ENCODE measurements at regions not wholly inside any gene's neighbourhood (a gene's known extent, or its start where the extent isn't known, plus 50 kb on each side); places are given as distances from the start of the nearest gene placed in this dataset.
"Not testable (repeated sequence)": the region's sequence is repeated elsewhere in the genome, so short reads cannot be mapped to it uniquely, and the experiment has no call there.

DNA sequence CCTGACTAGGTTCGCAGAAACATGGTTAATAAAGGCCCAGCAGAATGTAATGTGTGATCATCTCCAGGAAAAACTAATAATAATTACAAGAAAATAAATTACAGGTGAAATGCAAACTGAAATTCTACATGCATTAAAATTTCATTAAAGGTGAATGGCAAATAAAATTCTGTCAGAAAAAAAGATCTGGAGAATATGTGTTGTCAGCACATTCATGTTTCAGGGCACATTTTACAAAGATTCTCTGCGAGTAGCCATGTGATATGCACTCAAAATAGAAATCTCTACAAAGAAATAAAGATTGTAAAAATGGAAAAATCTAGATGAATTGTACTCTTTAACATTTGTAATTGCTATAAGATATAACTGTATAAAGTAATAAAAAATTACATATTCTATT, 765.2 kb downstream of the TMEM121 start:
- TF ChIP-seq, protein P1, sequence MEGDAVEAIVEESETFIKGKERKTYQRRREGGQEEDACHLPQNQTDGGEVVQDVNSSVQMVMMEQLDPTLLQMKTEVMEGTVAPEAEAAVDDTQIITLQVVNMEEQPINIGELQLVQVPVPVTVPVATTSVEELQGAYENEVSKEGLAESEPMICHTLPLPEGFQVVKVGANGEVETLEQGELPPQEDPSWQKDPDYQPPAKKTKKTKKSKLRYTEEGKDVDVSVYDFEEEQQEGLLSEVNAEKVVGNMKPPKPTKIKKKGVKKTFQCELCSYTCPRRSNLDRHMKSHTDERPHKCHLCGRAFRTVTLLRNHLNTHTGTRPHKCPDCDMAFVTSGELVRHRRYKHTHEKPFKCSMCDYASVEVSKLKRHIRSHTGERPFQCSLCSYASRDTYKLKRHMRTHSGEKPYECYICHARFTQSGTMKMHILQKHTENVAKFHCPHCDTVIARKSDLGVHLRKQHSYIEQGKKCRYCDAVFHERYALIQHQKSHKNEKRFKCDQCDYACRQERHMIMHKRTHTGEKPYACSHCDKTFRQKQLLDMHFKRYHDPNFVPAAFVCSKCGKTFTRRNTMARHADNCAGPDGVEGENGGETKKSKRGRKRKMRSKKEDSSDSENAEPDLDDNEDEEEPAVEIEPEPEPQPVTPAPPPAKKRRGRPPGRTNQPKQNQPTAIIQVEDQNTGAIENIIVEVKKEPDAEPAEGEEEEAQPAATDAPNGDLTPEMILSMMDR (IDR thresholded peaks at IDR 0.05) = no peak
- no peak for ATAC-seq
- no peaks in the 10 kb centered on the region for H3K4me1 ChIP-seq (ENCODE audit: low read depth)
- intact Hi-C loops (cut with DNase I, micrococcal nuclease) = no loop called here
- H3K36me3 ChIP-seq (ENCODE audit: low read depth) = no peaks in the 10 kb centered on the region
- no peaks in the 10 kb centered on the region for H3K9me3 ChIP-seq
- H3K4me3 ChIP-seq = no peak overlapping the region
- no peak for DNase-seq

DNA sequence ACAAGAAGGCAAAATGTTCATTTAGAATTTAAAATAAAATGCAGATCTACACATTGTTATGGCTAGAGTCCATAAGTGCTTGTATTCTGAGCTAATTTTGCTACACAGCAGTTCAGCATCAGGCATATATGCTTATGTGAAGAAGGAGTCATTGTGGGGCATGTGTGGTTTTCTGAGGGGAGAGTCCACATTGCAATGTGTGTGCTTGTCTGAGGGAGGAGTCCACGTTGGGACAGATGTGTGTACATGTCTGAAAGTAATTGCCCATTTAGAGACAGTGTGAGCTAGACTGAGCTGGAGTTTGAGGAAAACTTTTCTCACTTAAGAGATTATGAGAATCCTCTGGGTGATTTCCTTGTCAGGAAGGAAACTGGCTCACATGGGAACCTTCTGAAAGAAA, 767.9 kb downstream of the TMEM121 start:
- H3K4me3 ChIP-seq = no peak overlapping the region
- intact Hi-C loops (cut with DNase I, micrococcal nuclease) = no loop called here
- no peaks in the 10 kb centered on the region for H3K36me3 ChIP-seq (ENCODE audit: low read depth)
- no peaks in the 10 kb centered on the region for H3K9me3 ChIP-seq
- ATAC-seq (no peak), DNase-seq (no peak)
- no peaks in the 10 kb centered on the region for H3K4me1 ChIP-seq (ENCODE audit: low read depth)
- TF ChIP-seq, protein P1 (IDR thresholded peaks at IDR 0.05) = no peak

DNA sequence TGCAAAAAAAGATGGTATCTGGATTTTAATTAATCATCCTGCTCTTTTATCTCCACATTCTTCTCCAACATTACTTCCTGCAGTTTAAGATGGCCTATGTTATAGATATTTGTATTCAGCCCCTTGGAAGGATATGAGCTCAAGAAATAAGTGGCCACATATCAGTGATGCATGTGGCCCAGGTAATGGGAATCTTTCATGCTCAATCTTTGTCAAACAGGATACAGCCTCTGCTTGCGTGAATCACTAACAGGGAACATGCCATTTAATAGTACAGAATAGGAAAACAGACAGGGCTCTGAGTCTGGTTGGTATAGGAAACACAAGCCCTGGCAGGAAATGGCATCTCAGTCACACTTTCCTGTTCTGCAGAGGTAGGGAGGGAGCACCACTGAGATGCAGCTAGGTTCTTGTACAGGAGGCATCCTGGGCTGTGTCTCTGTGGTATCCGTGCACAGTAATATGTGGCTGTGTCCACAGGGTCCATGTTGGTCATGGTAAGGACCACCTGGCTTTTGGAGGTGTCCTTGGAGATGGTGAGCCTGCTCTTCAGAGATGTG, 774.6 kb downstream of the TMEM121 start:
- H3K4me1 ChIP-seq (ENCODE audit: low read depth); H3K4me3 ChIP-seq; H3K9me3 ChIP-seq; ATAC-seq; H3K36me3 ChIP-seq (ENCODE audit: low read depth); intact Hi-C loops (cut with DNase I, micrococcal nuclease); DNase-seq: not testable (repeated sequence)

DNA sequence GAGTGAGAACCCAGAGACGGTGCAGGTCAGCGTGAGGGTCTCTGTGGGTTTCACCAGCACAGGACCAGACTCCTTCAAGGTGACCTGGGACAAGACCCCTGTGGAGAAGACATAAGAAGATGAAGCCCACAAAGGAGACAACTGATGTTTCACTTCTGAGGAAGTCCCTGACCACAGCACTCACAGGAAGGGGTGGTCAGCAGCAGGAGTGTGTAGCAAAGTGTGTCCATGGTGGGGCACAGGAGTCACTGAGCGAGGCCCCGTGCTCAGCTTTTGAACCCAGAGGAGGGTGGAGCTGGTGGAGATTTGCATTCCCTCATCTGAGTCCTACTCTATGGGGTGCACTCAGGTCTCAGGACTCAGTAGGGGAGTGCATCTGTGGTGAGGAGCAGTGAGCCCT, 775.2 kb downstream of the TMEM121 start:
- H3K4me1 ChIP-seq (ENCODE audit: low read depth); H3K36me3 ChIP-seq (ENCODE audit: low read depth); ATAC-seq; DNase-seq; H3K4me3 ChIP-seq; intact Hi-C loops (cut with DNase I, micrococcal nuclease); H3K9me3 ChIP-seq: not testable (repeated sequence)

DNA sequence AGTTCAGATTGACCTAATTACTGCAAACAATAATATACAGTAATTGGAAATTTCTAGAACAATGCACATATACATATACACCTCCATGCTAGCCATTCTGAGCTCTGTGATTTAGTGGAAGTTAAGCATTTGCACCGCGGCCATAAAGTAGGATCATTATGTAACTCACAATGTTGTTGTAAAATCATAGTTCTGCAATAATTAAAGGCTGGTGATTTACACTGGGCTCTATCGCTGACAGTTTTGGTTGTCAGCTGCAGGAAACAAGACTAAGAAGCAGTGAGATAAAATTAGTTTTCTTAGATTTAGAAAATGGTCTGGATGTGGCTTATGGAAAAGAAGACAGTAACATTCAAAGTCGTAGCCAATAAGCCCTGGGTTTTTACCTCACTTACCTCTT, 776.3 kb downstream of the TMEM121 start:
- Histone ChIP-seq H3K4me3 (no peak overlapping the region), H3K36me3 (ENCODE audit: low read depth) (no peaks in the 10 kb centered on the region), H3K4me1 (ENCODE audit: low read depth) (no peaks in the 10 kb centered on the region), H3K9me3 (no peaks in the 10 kb centered on the region)
- TF ChIP-seq, protein P1 (IDR thresholded peaks at IDR 0.05) = no peak
- ATAC-seq (no peak), DNase-seq (no peak)
- intact Hi-C loops (cut with DNase I, micrococcal nuclease) = no loop called here

DNA sequence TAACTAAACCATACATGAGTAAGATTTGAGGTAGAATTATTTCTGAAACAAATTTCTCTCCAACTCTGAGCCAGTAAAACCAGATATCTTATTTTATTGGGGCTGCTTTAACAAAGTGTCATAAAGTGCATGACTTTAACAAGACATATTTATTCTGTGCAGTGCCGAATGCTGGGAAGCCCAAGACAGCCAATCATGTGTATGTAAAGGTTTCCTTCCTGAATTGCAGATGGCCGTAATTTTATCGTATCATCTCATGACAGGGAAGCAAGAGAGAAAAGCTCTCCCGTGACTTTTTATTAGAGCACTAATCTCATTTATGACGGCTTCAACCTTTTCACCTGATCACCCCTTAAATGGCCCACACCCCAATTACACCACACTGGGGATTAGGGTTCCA, 777.9 kb downstream of the TMEM121 start:
- H3K4me3 ChIP-seq = no peak overlapping the region
- H3K36me3 ChIP-seq (ENCODE audit: low read depth) = no peaks in the 10 kb centered on the region
- TF ChIP-seq, protein P1 (IDR thresholded peaks at IDR 0.05) = no peak
- no peaks in the 10 kb centered on the region for H3K4me1 ChIP-seq (ENCODE audit: low read depth)
- intact Hi-C loops (cut with DNase I, micrococcal nuclease) = no loop called here
- H3K9me3 ChIP-seq = peaks cover 6% of the 10 kb centered on the region
- ATAC-seq (no peak), DNase-seq (no peak)

DNA sequence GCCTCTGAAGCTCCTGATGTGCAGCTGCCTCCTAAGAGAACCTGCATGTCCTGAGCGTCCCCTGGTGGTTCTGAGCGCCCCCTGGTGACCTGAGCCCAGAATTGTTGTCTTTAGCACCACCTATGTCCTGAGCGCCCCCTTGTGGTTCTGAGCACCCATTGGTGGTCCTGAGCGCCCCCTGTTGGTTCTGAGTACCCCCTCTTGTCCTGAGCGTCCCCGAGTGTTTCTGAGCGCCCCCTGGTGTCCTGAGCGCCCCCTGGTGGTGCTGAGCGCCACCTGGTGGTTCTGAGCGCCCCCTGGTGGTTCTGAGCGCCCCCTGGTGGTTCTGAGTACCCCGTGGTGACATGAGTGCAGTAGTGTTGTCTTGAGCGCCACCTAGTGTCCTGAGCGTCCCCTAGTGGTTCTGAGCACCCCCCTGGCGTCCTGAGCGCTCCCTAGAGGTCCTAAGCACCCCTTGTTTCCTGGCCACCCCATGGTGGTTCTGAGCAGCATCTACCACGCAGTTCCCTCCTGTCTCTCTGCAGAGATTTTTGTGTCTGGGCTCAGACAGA, 782.5 kb downstream of the TMEM121 start:
- no peaks in the 10 kb centered on the region for H3K36me3 ChIP-seq (ENCODE audit: low read depth)
- no peak overlapping the region for H3K4me3 ChIP-seq
- intact Hi-C loops (cut with DNase I, micrococcal nuclease) = no loop called here
- ATAC-seq = peak; percentile 85
- peak; percentile 43 to 61 (median 55) for DNase-seq
- no peaks in the 10 kb centered on the region for H3K4me1 ChIP-seq (ENCODE audit: low read depth)
- peaks cover 6% of the 10 kb centered on the region for H3K9me3 ChIP-seq
- TF ChIP-seq, protein P1 (IDR thresholded peaks at IDR 0.05) = peak; percentile 8

Data from mucosa of descending colon (tissue), 3 donors.